ENCODE measurements at regions not wholly inside any gene's neighbourhood (a gene's known extent, or its start where the extent isn't known, plus 50 kb on each side); places are given as distances from the start of the nearest gene placed in this dataset.

DNA sequence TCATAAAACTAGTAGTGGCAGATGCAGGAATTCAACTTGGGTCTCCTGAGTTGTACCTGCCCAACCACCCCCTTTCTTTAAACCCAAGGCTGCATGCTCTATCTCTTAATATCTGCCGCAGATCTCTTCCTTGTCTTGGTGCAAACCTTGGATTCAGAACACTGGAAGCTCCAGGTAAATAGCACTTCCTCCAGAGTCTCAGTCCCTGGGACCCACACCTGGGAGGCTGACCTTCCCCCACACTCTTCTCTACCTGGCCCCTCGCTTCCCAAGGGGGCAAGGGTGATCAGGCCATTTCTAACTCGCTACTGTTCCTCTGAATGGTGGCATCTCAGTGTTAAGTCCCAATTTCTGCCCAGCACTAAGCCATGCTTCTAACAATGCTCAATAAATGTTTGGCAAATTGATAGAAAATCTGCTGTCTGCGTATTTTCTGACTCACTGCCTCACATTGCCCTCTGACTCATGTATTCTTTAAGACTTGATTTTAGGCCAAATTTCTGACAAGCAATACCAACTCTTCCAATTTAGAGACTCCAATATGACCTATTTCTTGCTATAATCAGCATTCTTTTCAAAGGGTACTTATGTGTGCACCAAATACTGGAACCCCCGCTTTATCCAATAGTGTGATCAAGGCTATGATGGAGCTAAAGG lies 68.0 kb upstream of the PPP1R3C start:
- no peak overlapping the region for H3K4me3 ChIP-seq (ENCODE audit: low read depth, low read length)
- Mint-ChIP-seq H3K27me3 (ENCODE audit: insufficient read depth, unreplicated experiment) (peaks cover 18% of the 10 kb centered on the region), H3K36me3 (ENCODE audit: insufficient read depth, unreplicated experiment) (no peaks in the 10 kb centered on the region), H3K4me1 (ENCODE audit: low read depth, unreplicated experiment) (no peaks in the 10 kb centered on the region), H3K9me3 (ENCODE audit: unreplicated experiment) (no peaks in the 10 kb centered on the region), H3K27ac (ENCODE audit: unreplicated experiment) (no peak overlapping the region), H3K4me3 (ENCODE audit: unreplicated experiment) (no peak overlapping the region)
- TF ChIP-seq, protein P1, sequence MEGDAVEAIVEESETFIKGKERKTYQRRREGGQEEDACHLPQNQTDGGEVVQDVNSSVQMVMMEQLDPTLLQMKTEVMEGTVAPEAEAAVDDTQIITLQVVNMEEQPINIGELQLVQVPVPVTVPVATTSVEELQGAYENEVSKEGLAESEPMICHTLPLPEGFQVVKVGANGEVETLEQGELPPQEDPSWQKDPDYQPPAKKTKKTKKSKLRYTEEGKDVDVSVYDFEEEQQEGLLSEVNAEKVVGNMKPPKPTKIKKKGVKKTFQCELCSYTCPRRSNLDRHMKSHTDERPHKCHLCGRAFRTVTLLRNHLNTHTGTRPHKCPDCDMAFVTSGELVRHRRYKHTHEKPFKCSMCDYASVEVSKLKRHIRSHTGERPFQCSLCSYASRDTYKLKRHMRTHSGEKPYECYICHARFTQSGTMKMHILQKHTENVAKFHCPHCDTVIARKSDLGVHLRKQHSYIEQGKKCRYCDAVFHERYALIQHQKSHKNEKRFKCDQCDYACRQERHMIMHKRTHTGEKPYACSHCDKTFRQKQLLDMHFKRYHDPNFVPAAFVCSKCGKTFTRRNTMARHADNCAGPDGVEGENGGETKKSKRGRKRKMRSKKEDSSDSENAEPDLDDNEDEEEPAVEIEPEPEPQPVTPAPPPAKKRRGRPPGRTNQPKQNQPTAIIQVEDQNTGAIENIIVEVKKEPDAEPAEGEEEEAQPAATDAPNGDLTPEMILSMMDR (IDR thresholded peaks at IDR 0.05; ENCODE audit: insufficient read depth in 1 of 2, low read depth in 1 of 2, low read length in 1 of 2, severe bottlenecking in 1 of 2, unreplicated experiment in 1 of 2): no peak
- POLR2A ChIA-PET: no interaction called here
- no peaks in the 10 kb centered on the region for H3K27me3 ChIP-seq (replicated peaks; ENCODE audit: control insufficient read depth, insufficient read depth, low read length)
- no peaks in the 10 kb centered on the region for H3K4me1 ChIP-seq
- BruUV-seq (replicated peaks): no TSS peak
- no peaks in the 10 kb centered on the region for H3K36me3 ChIP-seq (ENCODE audit: control insufficient read depth, insufficient read depth, low read length)
- no peaks in the 10 kb centered on the region for H3K9me3 ChIP-seq
- CTCF ChIA-PET: no interaction called here
- intact Hi-C loops (cut with micrococcal nuclease; ENCODE audit: unreplicated experiment): no loop called here
- no peak for DNase-seq

DNA sequence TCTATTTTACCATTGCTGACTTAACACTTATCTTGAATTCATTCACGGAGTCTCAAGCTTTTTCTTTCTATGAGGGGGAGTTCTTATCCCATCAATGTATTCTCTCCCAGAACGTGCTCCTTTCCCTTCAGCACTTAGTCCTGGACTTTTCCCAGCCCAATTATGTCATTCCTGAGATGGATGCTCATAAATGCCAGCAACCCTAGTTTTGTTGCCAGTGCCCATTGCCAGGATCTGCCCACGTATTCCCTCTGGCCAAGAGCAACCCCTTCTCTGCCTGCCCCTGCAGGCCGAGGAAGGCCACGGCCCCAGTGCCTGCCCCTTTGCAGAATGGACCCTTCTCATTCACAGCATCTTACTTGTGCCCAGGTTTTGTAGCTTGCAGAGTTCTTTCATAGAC lies 67.4 kb upstream of the PPP1R3C start:
- TF ChIP-seq, protein P1 (IDR thresholded peaks at IDR 0.05; ENCODE audit: insufficient read depth in 1 of 2, low read depth in 1 of 2, low read length in 1 of 2, severe bottlenecking in 1 of 2, unreplicated experiment in 1 of 2): no peak
- no peak overlapping the region for H3K27ac Mint-ChIP-seq (ENCODE audit: unreplicated experiment)
- POLR2A ChIA-PET: no interaction called here

DNA sequence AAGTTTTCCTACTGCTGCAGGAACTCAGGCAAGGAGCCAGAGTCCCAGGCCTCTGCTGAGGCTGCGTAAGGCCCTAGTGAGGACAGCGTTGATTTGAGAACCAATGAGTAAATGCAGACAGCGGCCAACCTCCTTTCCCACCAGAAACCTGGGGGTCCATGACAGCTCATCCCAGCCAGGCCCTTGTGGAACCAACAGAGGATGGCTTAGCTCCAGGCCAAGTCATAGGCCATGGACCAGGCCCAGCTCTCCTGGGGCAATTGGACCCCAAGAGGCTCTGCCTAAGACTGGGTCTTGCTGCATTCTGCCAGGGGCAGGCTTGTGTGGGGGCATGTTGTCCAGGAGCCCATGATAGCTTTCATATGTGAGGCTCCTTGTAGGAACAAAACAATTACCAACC lies 65.4 kb upstream of the PPP1R3C start:
- Mint-ChIP-seq H3K9me3 (ENCODE audit: unreplicated experiment) (no peaks in the 10 kb centered on the region), H3K27me3 (ENCODE audit: insufficient read depth, unreplicated experiment) (peaks cover 18% of the 10 kb centered on the region), H3K36me3 (ENCODE audit: insufficient read depth, unreplicated experiment) (no peaks in the 10 kb centered on the region), H3K27ac (ENCODE audit: unreplicated experiment) (no peak overlapping the region), H3K4me3 (ENCODE audit: unreplicated experiment) (no peak overlapping the region), H3K4me1 (ENCODE audit: low read depth, unreplicated experiment) (no peaks in the 10 kb centered on the region)
- TF ChIP-seq, protein P1 (IDR thresholded peaks at IDR 0.05; ENCODE audit: insufficient read depth in 1 of 2, low read depth in 1 of 2, low read length in 1 of 2, severe bottlenecking in 1 of 2, unreplicated experiment in 1 of 2): no peak
- no peaks in the 10 kb centered on the region for H3K27me3 ChIP-seq (replicated peaks; ENCODE audit: control insufficient read depth, insufficient read depth, low read length)
- H3K9me3 ChIP-seq: no peaks in the 10 kb centered on the region
- no peaks in the 10 kb centered on the region for H3K36me3 ChIP-seq (ENCODE audit: control insufficient read depth, insufficient read depth, low read length)
- POLR2A ChIA-PET: no interaction called here
- CTCF ChIA-PET: no interaction called here
- H3K4me3 ChIP-seq (ENCODE audit: low read depth, low read length): no peak overlapping the region
- BruUV-seq (replicated peaks): no TSS peak
- DNase-seq: no peak
- intact Hi-C loops (cut with micrococcal nuclease; ENCODE audit: unreplicated experiment): no loop called here
- H3K4me1 ChIP-seq: no peaks in the 10 kb centered on the region

More for the DNA sequence above, 67.4 kb upstream of the PPP1R3C start:
- Mint-ChIP-seq H3K36me3 (ENCODE audit: insufficient read depth, unreplicated experiment) (no peaks in the 10 kb centered on the region), H3K4me3 (ENCODE audit: unreplicated experiment) (no peak overlapping the region), H3K4me1 (ENCODE audit: low read depth, unreplicated experiment) (no peaks in the 10 kb centered on the region), H3K27me3 (ENCODE audit: insufficient read depth, unreplicated experiment) (peaks cover 18% of the 10 kb centered on the region), H3K9me3 (ENCODE audit: unreplicated experiment) (no peaks in the 10 kb centered on the region)
- no peaks in the 10 kb centered on the region for H3K9me3 ChIP-seq
- H3K27me3 ChIP-seq (replicated peaks; ENCODE audit: control insufficient read depth, insufficient read depth, low read length): no peaks in the 10 kb centered on the region
- H3K4me1 ChIP-seq: no peaks in the 10 kb centered on the region
- DNase-seq: no peak
- no TSS peak for BruUV-seq (replicated peaks)
- CTCF ChIA-PET: no interaction called here
- no peak overlapping the region for H3K4me3 ChIP-seq (ENCODE audit: low read depth, low read length)
- intact Hi-C loops (cut with micrococcal nuclease; ENCODE audit: unreplicated experiment): no loop called here
- H3K36me3 ChIP-seq (ENCODE audit: control insufficient read depth, insufficient read depth, low read length): no peaks in the 10 kb centered on the region

All from Caco-2 (cell line).